NCI-H146 treated with DMSO at 0.1 percent for 48 hours (cell line): ENCODE measurements at regions not wholly inside any gene's neighbourhood (a gene's known extent, or its start where the extent isn't known, plus 50 kb on each side); places are given as distances from the start of the nearest gene placed in this dataset.
"Not testable (repeated sequence)": the region's sequence is repeated elsewhere in the genome, so short reads cannot be mapped to it uniquely, and the experiment has no call there.

Experiments
- DNase-seq: peaks from one replicate; lab custom pipeline; 2025; ENCODE audit not compliant: unreplicated experiment; lab: John Stamatoyannopoulos, UW

DNA sequence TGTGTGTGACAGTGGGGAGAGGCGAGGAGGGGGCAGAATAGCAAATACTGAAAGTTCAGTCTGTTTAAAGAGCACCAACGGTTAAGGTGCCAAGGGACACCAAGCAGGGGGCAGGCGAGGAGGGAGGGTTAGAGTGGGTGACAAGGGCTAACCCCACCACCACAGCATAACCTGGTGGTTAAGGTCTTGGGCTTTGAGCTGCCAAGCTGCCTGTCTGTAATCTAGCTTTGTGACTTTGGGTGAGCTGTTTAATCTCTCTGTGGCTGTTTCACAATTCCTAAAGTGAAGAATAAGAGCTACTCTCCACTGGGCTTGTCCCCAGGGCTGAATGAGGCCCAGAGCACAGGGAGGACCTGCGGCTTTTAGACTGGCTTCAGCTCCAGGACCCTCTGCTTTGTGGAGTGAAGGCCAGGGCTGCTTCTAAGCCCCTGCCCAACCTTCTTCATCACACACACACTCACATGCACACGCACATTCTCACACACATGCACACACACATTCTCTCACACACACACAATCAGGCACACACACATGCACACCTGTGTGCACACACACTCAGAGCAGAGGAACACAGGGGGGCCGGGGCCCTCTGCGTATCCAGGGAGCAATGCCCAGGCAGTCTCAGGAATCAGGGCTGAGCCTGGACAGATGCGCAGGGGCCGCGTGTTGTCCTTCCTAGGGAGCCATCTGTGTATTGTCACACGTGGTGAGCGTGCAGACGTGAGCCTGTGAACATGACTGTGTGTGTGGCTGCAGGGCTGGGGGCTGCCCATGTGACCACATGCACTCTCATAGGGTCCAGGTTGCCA, 101.6 kb upstream of the TARDBP start:
- no peak for DNase-seq

DNA sequence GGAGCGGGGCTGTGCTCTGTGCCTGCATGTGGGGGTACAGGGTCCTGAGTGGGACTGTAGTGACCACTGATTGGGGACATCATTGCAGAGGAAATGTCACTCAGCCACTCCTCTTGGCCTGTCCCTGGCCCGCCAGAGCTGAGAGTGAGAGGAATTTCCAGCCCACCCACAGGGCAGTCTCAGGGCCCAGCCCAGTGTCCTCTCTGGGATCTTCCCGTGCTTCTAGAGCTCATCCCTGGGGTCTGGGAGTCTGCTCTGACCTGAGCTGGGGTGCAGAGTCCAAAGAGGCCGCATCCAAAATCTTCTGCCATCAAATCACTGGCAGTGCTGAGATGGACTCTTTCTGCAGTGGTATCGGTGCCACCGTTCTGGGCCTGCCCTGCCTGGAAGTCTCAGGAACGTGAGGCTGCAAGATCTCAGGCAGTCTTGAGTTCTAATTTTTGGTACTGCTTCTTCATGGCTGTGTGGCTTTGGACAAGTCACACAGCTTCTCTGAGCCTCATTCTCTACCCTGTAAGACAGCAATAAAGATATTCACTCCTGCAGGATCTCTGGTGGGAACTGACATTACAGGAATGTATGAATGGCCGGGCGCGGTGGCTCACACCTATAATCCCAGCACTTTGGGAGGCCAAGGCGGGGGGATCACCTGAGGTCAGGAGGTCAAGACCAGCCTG, 100.8 kb upstream of the TARDBP start:
- no peak for DNase-seq

DNA sequence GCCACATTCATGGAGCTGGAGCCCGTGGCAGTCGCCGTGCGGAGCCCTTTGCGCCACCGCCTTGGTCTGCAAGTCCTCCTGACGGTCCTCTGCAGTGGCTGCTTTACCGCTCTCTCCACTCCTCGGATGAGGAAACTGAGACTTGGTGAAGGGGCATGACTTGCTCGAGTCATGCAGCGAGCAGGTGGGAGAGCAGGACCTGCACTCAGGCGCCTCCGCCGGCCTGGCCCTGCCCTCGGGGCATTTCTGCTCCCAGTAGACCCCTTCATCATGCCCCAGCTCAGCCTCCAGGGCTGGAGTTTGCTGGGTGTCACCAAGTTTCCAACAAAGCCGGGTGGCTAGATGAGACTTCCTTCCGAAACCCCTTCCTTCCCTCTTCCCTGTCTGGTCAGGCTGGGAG, 100.0 kb upstream of the TARDBP start:
- no peak for DNase-seq

DNA sequence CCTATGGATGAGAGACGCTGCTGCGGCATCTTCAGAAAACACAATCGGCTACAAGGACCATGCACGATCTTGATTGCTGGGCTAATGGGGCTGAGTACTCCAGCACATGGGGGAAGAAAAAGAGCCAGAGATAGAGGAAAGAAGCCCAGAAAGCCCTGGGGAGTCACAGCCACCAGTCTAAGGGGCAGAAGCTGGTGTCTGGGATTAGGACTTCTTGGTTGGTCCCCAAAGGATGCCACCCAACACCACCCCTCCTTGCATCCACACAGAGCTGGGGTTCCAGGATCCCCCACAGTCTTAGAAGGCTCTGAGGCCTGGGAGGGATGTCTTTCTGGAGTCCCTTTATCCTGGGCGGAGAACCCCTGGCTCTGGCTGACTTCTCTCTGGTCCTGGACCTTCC, 98.4 kb upstream of the TARDBP start:
- DNase-seq = no peak

DNA sequence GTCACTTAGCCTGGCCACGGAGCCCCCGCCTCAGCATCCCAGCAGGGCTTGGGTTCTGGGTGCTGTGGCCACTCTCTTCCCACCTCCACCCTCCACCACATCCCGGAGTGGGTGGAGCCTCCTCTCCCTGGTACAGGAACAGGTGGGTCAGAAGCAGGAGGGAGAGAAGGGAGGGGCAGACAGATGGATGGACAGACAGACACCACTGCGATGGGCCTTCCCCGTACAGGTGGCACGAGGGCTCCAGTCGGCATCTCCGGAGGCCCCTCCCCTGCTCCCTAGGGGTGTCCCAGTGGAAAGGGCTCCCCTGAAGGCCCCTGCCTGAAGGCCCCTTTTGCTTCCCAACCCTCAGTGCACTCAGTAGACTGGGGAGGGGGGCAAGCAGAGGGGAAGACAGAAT, 96.9 kb upstream of the TARDBP start:
- no peak for DNase-seq

DNA sequence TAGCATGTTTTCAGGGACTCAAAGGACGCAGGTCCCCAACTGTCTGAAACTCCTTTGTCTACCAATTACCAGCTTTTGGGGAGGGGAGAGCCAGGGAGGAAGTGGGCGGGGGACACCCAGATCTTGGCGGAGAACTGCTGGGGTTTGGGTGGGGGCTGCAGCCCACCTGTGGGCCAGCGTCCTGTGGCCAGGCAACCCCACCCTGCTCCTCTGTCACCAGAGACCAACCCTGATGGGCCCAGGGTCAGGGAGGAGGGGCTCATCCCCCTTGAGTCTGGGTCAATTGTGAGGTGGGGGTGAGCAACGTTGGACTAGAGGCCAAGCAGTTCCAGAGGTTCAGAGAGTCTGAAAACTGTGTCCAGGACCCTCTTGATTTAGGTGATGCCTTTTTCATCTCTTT, 96.1 kb upstream of the TARDBP start:
- DNase-seq = no peak

DNA sequence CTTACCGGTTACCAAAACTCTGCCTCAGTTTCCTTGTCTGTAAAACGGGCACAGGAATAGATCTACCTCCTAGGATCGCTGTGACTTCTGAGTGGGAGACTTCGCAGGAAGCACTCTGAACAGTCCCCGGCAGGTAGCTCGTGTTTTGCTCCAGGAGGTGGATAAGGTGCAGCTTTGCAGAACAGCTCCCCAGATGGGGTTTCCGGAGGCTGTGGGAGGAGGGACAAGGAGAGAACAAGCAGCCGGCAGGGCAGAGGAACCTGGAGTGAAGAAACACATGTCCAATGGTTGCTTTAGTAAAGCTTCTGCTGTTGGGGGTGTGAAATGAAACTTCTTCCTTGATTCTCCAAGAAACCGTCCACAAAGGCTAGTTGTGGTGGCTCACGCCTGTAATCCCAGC, 95.5 kb upstream of the TARDBP start:
- no peak for DNase-seq

DNA sequence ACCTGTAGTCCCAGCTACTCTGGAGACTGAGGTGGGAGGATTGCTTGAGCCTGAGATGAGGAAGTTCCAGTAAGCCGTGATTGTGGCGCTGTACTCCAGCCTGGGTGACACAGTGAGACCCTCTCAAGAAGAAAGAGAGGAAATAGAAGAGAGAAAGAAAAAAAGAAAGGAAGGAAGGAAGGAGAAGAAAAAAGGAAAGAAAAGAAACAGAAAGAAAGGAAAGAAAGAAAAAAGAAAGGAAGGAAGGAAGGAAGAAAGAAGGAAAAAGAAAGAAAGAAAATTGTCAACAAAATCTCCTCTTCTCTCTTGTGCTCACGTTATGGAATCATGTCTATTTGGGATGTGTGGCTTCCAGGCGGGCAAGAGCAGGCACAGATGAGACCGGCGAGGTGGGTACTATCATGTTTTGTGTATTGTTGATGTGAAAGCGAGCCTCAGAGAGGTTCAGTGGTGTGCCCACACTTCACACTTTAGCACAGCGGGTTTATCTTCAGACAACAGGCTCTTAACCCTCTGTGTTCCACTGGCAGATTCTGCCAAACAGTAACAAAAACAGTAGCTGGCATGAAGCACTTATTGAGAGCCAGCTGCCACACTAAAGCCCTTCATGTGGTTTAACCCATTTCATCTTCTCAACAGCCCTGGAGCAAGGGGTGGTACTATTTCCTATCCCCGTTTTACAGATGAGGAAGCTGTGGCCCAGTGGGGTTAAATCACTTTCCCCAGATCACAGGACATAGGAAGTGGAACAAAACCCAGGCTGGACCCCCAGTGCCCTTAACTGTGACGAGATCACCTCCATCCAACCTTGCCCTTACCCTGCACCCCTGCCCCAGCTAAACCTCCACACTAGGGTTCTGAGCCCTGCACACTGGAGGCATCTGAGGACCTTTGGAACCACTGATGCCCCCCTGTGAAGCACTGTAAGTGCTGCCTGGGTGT, 94.7 kb upstream of the TARDBP start:
- DNase-seq = no peak

DNA sequence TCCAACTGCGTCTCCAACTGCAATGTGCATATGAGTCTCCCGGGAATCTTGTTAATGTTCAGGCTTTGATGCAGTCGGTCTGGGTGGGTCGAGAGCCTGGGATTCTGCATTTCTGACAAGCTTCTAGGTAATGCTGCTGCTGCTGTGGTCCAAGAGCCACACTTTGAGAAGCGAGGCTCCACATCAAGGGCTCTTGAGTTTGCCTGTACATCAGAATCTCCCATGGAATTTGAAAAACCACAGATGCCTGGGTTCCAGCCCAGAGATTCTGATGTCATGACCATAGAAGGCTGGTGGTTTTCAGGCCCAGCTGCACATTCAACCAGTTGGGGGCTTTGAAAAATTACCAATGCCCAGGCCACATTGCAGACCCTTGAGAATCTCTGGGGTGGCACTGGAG, 93.9 kb upstream of the TARDBP start:
- DNase-seq = no peak

DNA sequence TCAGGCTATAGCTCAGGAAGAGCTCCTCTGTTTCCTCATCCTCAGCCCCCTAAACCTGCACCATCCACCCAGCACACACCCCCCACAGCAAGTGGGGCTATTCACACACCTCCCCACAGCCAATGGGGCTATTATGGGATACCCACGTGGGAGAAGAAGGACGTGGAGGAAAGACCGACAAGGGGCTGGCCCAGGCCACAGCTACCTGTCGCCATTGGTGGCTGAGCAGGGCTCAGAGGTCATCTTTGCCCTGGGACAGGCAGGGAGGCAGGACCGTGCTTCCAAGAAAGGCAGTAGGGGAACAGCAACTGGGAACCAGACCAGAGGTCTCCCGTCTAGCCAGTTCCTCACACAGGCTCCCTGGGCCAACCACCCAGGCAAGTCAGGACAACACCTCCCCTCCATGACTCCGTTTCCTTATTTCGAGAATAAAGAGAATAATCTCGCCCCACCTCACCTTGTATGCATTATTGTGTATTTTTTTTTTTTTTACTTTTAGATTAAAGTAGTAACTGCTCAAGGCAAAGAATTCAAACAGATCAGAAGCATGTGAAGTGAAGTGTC, 92.3 kb upstream of the TARDBP start:
- no peak for DNase-seq

DNA sequence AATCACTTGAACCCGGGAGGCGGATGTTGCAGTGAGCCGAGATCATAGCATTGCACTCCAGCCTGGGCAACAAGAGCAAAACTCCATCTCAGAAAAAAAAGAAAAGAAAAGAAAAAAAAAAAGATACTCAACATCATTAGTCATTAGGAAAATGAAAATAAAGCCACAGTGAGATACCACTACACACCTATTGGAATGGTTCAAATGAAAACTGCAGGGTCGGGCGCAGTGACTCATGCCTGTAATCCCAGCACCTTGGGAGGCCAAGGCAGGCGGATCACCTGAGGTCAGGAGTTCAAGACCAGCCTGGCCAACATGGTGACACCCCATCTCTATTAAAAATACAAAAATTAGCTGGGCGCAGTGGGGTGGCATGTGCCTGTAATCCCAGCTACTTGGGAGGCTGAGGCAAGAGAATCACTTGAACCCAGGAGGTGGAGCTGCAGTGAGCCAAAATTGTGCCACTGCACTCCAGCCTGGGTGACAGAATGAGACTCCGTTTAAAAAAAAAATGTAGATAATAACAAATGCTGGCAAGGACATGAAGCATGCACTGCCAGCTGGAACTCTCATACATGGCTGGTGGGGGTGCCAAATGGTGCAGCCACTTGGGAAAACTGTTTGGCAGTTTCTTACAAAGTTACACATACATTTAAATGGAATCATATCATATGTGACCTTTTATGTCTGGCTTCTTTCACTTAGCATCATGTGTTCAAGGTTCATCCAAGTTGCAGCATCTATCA, 90.0 kb upstream of the TARDBP start:
- DNase-seq = not testable (repeated sequence)

DNA sequence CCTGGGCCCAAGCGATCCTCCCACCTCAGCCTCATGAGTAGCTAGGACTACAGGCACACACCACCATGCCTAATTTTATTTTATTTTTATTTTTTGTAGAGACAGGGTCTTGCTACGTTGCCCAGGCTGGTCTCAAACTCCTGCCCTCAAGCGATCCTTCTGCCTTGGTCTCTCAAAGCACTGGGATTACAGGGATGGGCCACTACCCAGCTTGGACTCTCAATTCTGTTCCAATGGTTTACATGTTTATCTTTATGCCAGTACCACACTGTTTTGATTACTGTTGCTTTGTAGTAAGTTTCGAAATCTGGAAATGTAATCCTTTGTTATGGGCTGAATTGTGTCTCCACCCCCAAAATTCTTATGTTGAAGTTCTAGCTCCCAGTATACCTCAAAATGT, 88.4 kb upstream of the TARDBP start:
- no peak for DNase-seq

DNA sequence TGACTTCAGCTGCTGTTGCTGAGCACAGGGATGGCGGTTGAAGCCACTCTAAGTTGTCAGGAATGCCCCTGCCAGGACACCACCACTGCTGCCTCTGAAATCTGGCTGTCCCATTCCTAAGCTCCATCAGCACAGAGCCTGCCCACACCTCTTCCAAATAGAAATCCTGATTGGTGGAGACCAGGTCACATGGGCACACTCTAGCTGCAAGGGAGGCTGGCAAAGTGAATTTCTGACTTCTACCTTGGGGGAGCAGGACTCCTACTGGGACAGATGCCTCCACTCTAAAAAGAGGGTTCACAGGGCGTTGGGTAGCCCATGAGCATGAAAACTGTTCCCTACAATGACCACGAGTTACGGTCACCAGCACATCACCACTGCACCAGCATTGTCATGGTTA, 83.8 kb upstream of the TARDBP start:
- no peak for DNase-seq

DNA sequence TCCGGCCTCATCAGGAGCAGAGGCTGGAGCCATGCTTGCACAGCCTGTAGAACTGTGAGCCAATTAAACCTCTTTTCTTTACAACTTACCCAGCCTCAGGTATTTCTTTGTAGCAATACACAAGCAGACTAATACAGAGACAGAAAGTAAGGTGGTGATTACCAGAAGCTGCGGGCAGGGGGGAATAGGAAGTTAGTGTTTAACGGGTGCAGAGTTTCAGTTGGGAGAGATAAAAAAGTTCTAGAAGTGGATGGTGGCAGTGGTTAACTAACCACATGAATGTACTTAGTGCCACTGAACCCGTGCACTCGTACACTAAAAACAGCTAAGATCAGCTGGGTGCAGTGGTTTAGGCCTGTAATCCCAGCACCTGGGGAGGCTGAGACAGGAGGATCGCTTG, 80.4 kb upstream of the TARDBP start:
- no peak for DNase-seq

DNA sequence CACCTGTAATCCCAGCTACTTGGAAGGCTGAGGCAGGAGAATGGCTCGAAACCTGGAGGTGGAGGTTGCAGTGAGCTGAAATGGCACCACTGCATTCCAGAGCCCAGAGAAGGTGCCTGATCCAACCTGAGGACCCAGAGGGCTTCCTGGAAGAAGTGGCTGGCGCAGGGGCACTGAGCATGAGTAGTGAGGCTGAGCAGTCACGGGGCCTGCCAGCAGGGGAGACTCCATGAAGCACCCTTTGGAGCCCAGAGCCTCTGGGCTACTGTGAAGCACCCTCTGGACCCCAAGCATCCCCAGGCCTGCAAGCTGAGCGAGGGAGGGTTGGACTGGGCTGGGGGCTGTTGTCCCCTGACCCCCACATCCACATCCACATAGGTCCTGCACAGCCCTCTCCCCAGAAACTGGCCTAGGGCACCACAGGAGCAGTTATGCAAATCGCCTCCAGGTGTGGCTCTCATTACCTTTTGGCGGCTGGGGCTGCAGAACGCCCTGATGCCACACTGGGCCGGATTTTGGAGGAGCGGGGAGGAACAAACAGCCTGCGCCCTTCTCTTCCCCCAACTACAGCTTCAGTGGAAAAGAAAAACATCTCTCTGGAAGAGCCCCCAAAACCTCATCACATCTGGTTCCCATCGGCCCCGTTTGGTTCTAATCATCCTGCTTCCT, 78.2 kb upstream of the TARDBP start:
- DNase-seq = no peak

DNA sequence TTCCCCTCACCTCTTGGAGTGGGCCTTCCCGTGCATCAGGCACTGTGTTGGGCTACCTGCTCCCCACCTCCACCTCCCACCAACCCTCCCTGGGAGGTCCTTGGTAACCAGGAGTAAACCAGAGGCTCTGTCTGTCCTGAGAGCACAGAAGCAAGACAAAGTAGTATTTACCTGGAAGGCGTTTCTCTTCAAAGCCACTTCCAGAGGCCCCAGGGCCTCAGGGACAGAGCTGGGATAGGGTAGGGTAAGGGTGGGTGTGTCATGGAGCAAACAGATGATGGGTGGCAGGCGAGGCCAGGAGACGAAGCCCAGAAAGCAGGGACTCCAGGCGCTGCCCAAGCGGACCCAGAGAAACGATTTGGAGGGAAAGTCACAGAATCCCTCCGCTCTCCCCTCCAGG, 77.2 kb upstream of the TARDBP start:
- no peak for DNase-seq

DNA sequence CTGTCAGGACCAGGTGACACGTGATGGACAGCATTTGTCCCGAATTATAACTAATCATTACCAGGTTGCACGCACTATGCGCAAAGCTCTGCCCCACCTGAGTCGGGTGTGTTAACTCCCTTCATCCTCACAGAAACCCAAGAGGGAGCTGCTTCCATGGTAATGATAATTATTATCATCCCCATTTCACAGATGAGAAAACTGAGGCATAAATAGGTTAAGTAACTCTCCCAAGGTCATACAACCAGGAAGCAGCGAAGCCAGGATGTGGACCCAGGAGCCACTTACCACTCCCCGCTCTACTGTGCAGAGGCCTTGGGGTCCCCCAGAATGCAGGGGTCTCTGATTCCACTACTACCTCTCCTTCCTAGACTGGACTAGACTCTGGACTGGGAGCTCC, 76.7 kb upstream of the TARDBP start:
- no peak for DNase-seq

DNA sequence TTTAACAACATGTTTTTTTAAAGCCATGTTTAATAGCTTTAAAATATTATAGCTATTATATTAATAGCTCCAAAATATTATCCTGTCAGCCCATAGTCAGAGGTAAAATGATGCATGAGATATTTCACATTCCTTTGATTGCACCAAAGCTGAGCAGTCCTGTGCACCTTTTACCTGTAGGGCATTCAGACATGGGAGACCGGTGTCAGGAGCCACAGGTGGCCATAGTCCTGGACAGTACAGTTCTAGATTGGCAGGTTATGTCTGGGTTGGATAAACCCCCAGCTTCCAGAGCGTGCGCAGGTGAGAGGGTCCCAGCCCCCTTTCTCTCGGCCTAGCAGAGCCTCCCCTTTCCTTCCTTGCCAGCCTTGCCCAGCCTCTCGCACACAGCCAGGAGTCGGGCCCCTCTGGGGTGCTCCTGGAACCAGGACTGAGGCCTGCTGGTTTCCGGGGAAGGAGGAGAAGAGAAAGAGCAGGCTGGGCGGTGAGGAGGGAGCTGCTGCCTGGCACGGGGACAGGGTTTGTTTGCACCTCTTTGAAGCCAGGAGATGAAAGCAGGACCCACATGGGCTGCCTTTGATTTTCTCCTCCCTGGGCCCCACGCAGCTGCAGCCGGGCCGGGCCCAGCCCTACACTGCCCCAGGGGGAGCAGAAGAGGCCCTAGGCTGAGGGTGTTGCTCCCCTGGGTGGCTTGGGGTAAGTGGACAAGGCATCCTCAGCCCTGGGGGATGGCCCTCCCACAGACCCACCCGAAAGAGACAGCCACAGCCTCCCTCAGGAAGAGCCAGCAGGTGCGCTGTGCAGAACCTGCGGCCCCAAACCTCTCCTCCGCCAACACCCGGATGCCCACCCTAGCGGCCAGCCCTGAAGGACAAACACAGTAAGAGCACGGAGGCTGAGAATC, 75.2 kb upstream of the TARDBP start:
- no peak for DNase-seq

DNA sequence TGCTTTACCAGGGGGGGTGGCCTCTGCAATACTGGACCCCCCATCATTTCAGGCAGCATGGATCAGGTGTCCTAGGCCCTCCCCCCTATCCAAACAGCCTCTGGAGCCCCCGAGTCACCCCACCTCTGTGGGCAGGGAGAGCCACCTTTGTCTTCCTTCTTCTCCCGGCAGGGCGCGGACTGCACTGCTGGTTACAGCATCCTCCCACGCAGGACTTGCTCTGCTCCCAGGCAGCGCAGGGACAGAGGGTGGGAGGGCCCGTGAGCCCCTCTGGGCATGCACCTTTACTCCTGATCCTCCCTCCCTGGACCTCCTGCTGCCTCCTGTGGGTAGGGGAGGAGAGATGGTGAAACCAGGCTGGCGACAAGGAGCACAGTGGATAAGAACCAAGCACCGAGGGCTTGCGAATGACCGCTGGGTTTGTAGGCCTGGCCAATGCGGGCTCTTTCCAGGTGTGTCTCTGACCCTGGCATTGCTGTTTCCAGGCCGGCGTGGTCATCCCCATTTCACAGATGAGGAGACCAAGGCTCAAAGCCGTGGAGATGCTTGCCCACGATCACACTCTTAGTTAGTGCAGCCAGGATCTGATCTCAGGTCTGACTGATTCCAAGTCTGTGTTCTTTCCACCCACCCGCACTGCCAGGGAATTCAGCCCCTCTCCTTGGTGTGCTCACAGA, 73.6 kb upstream of the TARDBP start:
- DNase-seq = no peak
